Activated naive CD4-positive, alpha-beta T cell treated with anti-CD3 and anti-CD28 coated beads for 36 hours (primary cell): ENCODE measurements at regions not wholly inside any gene's neighbourhood (a gene's known extent, or its start where the extent isn't known, plus 50 kb on each side); places are given as distances from the start of the nearest gene placed in this dataset.
"Not testable (repeated sequence)": the region's sequence is repeated elsewhere in the genome, so short reads cannot be mapped to it uniquely, and the experiment has no call there.

Source experiments
- CTCF ChIA-PET: fragments of 350-600 bp; sonication (Branson Sonifier 250); formaldehyde crosslinking; loops from one replicate; lab custom pipeline; 2021; ENCODE audit warnings: antibody characterized with exemption; lab: Charles Lee
- DNase-seq: peaks from one replicate; pipeline ENCODE4 v3.0.0-alpha.2; 2020
- H3K27ac Mint-ChIP-seq: one replicate; pipeline ENCODE4 v1.8.0; 2021; ENCODE audit warnings: mild to moderate bottlenecking, mixed read lengths
- H3K27me3 Mint-ChIP-seq: one replicate; pipeline ENCODE4 v1.8.0; 2021; ENCODE audit warnings: low read depth, mixed read lengths
- H3K36me3 Mint-ChIP-seq: one replicate; pipeline ENCODE4 v1.8.0; 2021; ENCODE audit warnings: low read depth, mixed read lengths
- H3K4me1 Mint-ChIP-seq: one replicate; pipeline ENCODE4 v1.8.0; 2021; ENCODE audit warnings: low read depth, mixed read lengths
- H3K4me3 Mint-ChIP-seq: one replicate; pipeline ENCODE4 v1.8.0; 2021; ENCODE audit warnings: mild to moderate bottlenecking, moderate library complexity, mixed read lengths
- H3K9me3 Mint-ChIP-seq: one replicate; pipeline ENCODE4 v1.8.0; 2021; ENCODE audit warnings: mixed read lengths
- intact Hi-C: fragments of 100-400 bp; cut with micrococcal nuclease; formaldehyde crosslinking; loops from one replicate; pipeline ENCODE4 v1.15.1; 2023

DNA sequence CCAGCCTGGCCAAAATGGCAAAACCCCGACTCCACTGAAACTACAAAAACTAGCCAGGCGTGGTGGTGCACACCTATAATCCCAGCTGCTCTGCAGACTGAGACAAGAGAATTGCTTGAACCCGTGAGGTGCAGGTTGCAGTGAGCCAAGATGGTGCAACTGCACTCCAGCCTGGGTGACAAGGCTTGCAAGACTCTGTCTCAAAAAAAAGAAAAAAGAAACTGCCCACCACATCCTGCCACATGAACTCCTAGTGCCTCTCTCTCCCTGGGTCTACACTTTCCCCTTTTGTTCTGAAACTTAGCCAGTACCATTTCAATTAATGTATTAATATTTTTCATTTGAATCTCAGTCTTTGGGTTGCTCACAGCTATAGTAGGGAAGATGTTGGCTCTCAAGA lies 192.2 kb upstream of the MME start:
- H3K27ac Mint-ChIP-seq = no peak overlapping the region
- intact Hi-C loops = no loop called here
- no peaks in the 10 kb centered on the region for H3K4me1 Mint-ChIP-seq
- H3K27me3 Mint-ChIP-seq = no peaks in the 10 kb centered on the region
- CTCF ChIA-PET = no interaction called here
- no peak for DNase-seq
- peaks cover 2% of the 10 kb centered on the region for H3K9me3 Mint-ChIP-seq
- no peaks in the 10 kb centered on the region for H3K36me3 Mint-ChIP-seq
- H3K4me3 Mint-ChIP-seq = no peak overlapping the region

DNA sequence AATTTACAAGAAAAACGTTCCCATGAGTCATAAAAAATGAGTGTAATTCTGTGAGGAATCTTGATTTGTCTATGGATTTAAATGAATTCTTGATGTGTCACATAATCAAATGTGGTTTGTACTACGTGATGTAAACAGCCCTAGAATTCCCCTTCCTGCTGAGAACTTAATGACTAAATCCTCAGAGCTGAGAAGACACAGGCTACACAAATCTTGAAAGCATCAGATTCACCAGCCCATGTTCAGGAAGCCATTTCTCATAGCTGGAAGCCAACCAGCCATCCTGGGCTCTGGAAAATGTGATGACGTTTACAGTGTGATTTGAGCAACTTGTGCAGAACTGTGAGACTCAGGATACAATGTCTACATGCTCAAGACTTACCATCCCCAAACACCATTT lies 193.7 kb upstream of the MME start:
- no peak overlapping the region for H3K27ac Mint-ChIP-seq
- DNase-seq = no peak
- CTCF ChIA-PET = no interaction called here
- no peaks in the 10 kb centered on the region for H3K36me3 Mint-ChIP-seq
- H3K27me3 Mint-ChIP-seq = no peaks in the 10 kb centered on the region
- H3K4me3 Mint-ChIP-seq = no peak overlapping the region
- intact Hi-C loops = no loop called here
- peaks cover 5% of the 10 kb centered on the region for H3K9me3 Mint-ChIP-seq
- no peaks in the 10 kb centered on the region for H3K4me1 Mint-ChIP-seq

DNA sequence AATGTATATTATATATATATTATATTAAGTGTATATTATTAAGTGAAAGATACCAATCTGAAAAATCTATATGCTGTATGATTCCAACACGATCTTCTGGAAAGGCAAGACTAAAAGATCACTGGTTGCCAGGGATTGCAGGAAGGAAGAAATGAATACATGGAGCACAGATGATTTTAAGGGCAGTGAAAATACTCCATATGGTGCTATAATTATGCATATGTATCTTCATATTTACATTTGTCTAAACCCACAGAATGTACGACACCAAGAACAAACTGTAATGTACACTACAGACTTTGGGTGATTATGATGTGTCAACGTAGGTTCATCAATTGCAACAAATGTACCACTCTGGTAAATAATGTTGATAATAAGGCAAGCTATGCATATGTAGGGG lies 194.7 kb upstream of the MME start:
- H3K27me3 Mint-ChIP-seq = no peaks in the 10 kb centered on the region
- H3K27ac Mint-ChIP-seq = no peak overlapping the region
- no peaks in the 10 kb centered on the region for H3K36me3 Mint-ChIP-seq
- intact Hi-C loops = no loop called here
- H3K4me3 Mint-ChIP-seq = no peak overlapping the region
- DNase-seq = no peak
- H3K9me3 Mint-ChIP-seq = peaks cover 10% of the 10 kb centered on the region
- H3K4me1 Mint-ChIP-seq = no peaks in the 10 kb centered on the region
- CTCF ChIA-PET = no interaction called here

- DNase-seq = no peak
- Mint-ChIP-seq H3K27ac (no peak overlapping the region), H3K4me1 (no peaks in the 10 kb centered on the region), H3K4me3 (no peak overlapping the region), H3K9me3 (peaks cover 14% of the 10 kb centered on the region), H3K36me3 (no peaks in the 10 kb centered on the region), H3K27me3 (no peaks in the 10 kb centered on the region)
- CTCF ChIA-PET = no interaction called here
- intact Hi-C loops = no loop called here
Measured at GRCh38 chr3:154884952-154885351, 195.2 kb upstream of the MME start.

DNA sequence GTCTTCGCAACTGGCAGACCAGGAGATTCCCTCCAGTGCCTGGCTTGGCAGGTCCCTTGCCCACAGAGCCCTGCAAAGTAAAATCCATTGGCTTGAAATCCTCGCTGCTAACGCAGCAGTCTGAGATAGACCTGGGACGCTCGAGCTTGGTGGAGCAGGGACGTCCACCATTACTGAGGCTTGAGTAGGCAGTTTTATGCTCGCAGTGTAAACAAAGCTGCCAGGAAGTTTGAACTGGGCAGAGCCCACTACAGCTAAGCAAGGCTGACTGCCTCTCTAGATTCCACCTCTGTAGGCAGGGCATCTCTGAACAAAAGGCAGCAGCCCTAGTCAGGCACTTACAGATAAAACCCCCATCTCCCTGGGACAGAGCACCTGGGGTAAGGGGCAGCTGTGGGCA lies 205.0 kb upstream of the MME start:
- Mint-ChIP-seq H3K27ac (no peak overlapping the region), H3K9me3 (peaks cover 12% of the 10 kb centered on the region), H3K27me3 (no peaks in the 10 kb centered on the region), H3K4me3 (no peak overlapping the region), H3K36me3 (no peaks in the 10 kb centered on the region), H3K4me1 (no peaks in the 10 kb centered on the region)
- CTCF ChIA-PET = no interaction called here
- intact Hi-C loops = no loop called here
- no peak for DNase-seq

DNA sequence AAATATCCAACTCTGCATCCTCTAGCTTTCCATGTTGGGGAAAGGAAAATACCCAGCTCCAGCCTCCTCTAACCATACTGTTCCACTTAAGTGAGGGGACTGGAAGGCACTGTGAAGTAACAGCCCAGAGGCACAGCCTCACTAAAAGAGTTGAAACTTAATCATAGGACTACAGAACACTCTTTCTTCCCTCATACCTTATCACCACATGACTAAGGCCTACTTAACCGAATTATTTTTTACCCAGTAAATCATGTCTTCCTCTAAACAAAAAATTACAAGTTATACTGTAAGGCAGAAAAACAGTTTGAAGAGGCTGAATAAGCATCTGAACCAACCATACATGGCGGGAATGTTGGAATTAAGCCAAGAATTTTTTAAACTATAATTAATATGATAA lies 207.4 kb upstream of the MME start:
- H3K36me3 Mint-ChIP-seq = no peaks in the 10 kb centered on the region
- no peaks in the 10 kb centered on the region for H3K27me3 Mint-ChIP-seq

DNA sequence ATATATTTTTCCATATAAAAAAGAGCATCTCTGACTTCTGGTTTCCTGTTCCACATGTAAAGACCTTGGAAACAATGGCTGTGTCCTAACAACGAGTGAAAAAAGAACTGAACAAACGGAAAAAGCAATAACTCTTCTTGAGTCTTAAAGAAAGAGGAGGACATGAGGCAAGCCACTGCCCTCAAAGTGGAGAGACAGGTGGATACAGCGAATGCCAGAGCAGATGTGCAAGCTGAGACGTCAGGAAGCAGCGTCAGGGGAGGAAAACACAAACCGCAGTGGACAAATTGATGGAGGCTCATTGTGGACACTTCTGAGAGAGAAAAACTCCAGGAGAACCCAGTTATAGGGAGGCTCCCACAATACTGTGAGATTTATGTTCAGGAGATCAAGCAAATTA lies 208.0 kb upstream of the MME start:
- H3K4me3 Mint-ChIP-seq = no peak overlapping the region
- no peak overlapping the region for H3K27ac Mint-ChIP-seq
- H3K36me3 Mint-ChIP-seq = no peaks in the 10 kb centered on the region
- no peaks in the 10 kb centered on the region for H3K27me3 Mint-ChIP-seq
- no peak for DNase-seq
- H3K4me1 Mint-ChIP-seq = no peaks in the 10 kb centered on the region
- intact Hi-C loops = no loop called here
- no peaks in the 10 kb centered on the region for H3K9me3 Mint-ChIP-seq
- CTCF ChIA-PET = no interaction called here

More for the DNA sequence above, 207.4 kb upstream of the MME start:
- Mint-ChIP-seq H3K4me1 (no peaks in the 10 kb centered on the region), H3K27ac (no peak overlapping the region), H3K9me3 (peaks cover 3% of the 10 kb centered on the region), H3K4me3 (no peak overlapping the region)
- CTCF ChIA-PET = no interaction called here
- no peak for DNase-seq
- intact Hi-C loops = no loop called here

GRCh38 chr3:154864947-154865346 lies 215.2 kb upstream of the MME start:
- no peak for DNase-seq
- no peaks in the 10 kb centered on the region for H3K9me3 Mint-ChIP-seq
- intact Hi-C loops = no loop called here
- H3K36me3 Mint-ChIP-seq = no peaks in the 10 kb centered on the region
- H3K4me3 Mint-ChIP-seq = no peak overlapping the region
- no peak overlapping the region for H3K27ac Mint-ChIP-seq
- H3K4me1 Mint-ChIP-seq = no peaks in the 10 kb centered on the region
- no peaks in the 10 kb centered on the region for H3K27me3 Mint-ChIP-seq
- CTCF ChIA-PET = no interaction called here

GRCh38 chr3:154862265-154862664 lies 217.9 kb upstream of the MME start:
- DNase-seq = no peak
- H3K4me1 Mint-ChIP-seq = no peaks in the 10 kb centered on the region
- H3K27ac Mint-ChIP-seq = no peak overlapping the region
- no peaks in the 10 kb centered on the region for H3K36me3 Mint-ChIP-seq
- no peak overlapping the region for H3K4me3 Mint-ChIP-seq
- no peaks in the 10 kb centered on the region for H3K9me3 Mint-ChIP-seq
- CTCF ChIA-PET = interaction anchor here (0.6 kb wide), 1 partner anchor 251 kb away, joined by 3 read pairs; no protein-coding TSS in a partner anchor
- no peaks in the 10 kb centered on the region for H3K27me3 Mint-ChIP-seq
- intact Hi-C loops = no loop called here

DNA sequence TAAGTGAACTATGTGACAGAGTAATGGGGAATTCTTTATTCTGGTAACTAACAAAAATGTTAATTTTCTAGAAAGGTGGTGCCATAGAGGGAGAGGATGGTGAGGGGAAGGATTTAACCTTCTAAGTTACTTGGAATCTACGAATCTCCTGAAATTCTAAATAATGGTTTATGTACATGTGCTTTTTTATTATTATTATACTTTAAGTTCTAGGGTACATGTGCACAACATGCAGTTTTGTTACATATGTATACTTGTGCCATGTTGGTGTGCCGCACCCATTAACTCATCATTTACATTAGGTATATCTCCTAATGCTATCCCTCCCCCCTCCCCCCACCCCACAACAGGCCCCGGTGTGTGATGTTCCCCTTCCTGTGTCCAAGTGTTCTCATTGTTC lies 227.1 kb upstream of the MME start:
- H3K27ac Mint-ChIP-seq, H3K9me3 Mint-ChIP-seq, H3K4me3 Mint-ChIP-seq, H3K36me3 Mint-ChIP-seq, intact Hi-C loops, DNase-seq, H3K4me1 Mint-ChIP-seq, CTCF ChIA-PET, H3K27me3 Mint-ChIP-seq: not testable (repeated sequence)

GRCh38 chr3:154852515-154852914 lies 227.6 kb upstream of the MME start:
- DNase-seq = no peak
- Mint-ChIP-seq H3K4me1 (no peaks in the 10 kb centered on the region), H3K4me3 (no peak overlapping the region), H3K36me3 (no peaks in the 10 kb centered on the region), H3K27me3 (no peaks in the 10 kb centered on the region), H3K9me3 (peaks cover 3% of the 10 kb centered on the region), H3K27ac (no peak overlapping the region)
- CTCF ChIA-PET = no interaction called here
- intact Hi-C loops = no loop called here

- Mint-ChIP-seq H3K9me3 (peaks cover 3% of the 10 kb centered on the region), H3K27ac (no peak overlapping the region), H3K36me3 (no peaks in the 10 kb centered on the region), H3K4me3 (no peak overlapping the region), H3K4me1 (no peaks in the 10 kb centered on the region), H3K27me3 (no peaks in the 10 kb centered on the region)
- CTCF ChIA-PET = no interaction called here
- intact Hi-C loops = no loop called here
- DNase-seq = no peak
Measured at GRCh38 chr3:154851644-154852043, 228.5 kb upstream of the MME start.

DNA sequence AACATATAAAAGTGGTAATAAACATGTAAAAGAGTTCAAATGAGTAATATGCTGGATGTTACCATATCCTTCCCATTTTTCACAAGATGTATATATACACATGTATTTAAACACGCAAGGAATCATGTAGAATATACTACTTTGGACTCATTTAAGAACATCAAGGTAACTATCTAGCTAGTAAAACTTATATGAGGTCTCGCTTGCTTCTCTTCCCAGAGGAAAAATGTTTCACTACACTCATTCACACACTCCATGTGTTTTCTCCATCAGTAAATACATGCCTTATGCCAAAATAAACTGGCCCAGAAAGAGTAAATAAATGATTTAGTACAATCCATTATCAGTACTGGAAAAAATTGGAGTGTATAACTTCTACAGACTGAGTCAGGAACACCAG lies 229.2 kb upstream of the MME start:
- Mint-ChIP-seq H3K4me1 (no peaks in the 10 kb centered on the region), H3K9me3 (peaks cover 2% of the 10 kb centered on the region), H3K36me3 (no peaks in the 10 kb centered on the region), H3K27ac (no peak overlapping the region), H3K27me3 (no peaks in the 10 kb centered on the region), H3K4me3 (no peak overlapping the region)
- CTCF ChIA-PET = no interaction called here
- DNase-seq = no peak
- intact Hi-C loops = no loop called here

DNA sequence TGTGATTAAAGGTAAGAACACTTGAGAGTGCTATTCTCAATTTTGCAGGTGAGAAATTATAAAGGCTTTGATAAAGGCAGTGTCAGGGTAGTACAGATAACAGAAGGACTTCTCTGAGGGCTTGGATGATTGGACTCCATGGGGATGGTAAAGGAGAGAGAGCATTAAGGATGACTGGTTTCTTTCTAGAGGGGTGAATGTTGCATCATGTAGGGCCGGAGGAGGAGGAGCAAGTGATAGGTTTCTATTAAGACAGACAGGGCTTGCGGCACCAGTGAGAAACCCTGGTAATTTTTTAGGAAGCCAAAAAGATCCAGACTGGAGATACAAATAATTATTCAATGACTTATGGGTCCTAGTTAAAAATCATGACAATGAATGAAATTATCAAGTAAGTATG lies 230.7 kb upstream of the MME start:
- peaks cover under 1% of the 10 kb centered on the region for H3K9me3 Mint-ChIP-seq
- H3K36me3 Mint-ChIP-seq = no peaks in the 10 kb centered on the region
- no peak overlapping the region for H3K27ac Mint-ChIP-seq
- H3K4me1 Mint-ChIP-seq = no peaks in the 10 kb centered on the region
- no peaks in the 10 kb centered on the region for H3K27me3 Mint-ChIP-seq
- H3K4me3 Mint-ChIP-seq = no peak overlapping the region
- no peak for DNase-seq
- intact Hi-C loops = no loop called here
- CTCF ChIA-PET = no interaction called here
